GM21723 (cell line): ENCODE measurements at regions not wholly inside any gene's neighbourhood (a gene's known extent, or its start where the extent isn't known, plus 50 kb on each side); places are given as distances from the start of the nearest gene placed in this dataset.

ENCODE experiments used
- ATAC-seq: cut with Tn5 transposase; IDR thresholded peaks from one replicate; pipeline ENCODE4 v1.9.1; 2021; ENCODE audit warnings: mild to moderate bottlenecking, moderate library complexity; ENCODE audit not compliant: unreplicated experiment

DNA sequence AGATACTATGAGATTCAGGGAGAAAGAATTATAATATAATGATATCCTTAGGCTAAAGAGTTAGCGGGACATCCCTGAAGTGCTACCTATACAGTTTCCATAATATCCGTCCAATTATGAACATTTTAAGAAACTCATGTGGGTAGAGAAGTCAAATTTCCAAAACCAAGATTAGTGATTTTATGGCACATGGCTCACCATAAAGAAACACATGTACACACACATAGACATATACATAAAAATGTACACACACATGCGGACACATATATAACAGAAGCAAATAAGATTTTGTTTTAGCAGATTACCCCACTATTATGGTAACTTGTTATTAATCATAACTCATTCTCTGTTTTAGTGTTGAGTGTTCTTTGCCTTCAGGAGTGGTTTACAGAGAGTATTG is 566.7 kb upstream of the NEGR1 start:
- ATAC-seq = no peak

GRCh38 chr1:72847651-72848050 is 565.3 kb upstream of the NEGR1 start:
- ATAC-seq = no peak

GRCh38 chr1:72846476-72847278 is 564.3 kb upstream of the NEGR1 start:
- no peak for ATAC-seq

DNA sequence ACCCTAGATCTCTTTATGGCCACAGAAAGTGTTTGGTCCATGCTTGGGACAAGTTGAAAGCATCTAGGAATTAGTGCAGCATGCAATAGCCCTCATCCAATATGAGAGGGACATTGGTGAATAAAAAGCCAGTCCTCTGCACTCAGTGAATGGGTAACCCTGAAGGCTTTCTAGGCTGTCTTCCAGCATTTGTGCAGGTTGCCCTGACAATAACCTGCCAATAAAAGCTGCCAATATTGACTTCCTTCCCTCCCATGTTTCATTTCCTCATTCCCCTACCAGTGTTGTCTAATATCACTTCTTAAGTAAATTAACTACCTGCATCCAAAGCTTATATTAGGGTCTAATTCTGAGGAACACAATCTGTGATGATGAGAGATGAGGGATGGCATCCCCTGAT is 563.6 kb upstream of the NEGR1 start:
- no peak for ATAC-seq

DNA sequence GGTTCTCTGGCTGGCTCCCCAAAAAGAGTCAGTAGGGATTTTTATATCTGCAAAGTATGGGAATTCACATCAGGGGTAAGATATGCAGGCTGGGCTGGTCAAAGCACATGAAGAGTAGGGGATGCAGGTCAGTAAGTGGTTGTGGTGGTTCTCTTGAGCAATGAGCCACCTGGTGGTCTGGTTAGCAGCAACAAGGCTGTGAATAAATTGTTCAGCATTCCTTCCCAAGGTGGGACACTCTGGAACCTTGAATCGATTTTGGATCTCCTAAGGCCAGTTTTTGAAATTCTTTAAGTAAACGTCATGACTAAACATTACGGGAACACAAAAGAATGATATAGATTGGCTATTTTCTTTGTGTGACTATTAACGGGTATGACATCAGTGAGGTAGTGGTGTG is 563.0 kb upstream of the NEGR1 start:
- ATAC-seq = no peak

GRCh38 chr1:72837781-72838180 is 555.4 kb upstream of the NEGR1 start:
- no peak for ATAC-seq

DNA sequence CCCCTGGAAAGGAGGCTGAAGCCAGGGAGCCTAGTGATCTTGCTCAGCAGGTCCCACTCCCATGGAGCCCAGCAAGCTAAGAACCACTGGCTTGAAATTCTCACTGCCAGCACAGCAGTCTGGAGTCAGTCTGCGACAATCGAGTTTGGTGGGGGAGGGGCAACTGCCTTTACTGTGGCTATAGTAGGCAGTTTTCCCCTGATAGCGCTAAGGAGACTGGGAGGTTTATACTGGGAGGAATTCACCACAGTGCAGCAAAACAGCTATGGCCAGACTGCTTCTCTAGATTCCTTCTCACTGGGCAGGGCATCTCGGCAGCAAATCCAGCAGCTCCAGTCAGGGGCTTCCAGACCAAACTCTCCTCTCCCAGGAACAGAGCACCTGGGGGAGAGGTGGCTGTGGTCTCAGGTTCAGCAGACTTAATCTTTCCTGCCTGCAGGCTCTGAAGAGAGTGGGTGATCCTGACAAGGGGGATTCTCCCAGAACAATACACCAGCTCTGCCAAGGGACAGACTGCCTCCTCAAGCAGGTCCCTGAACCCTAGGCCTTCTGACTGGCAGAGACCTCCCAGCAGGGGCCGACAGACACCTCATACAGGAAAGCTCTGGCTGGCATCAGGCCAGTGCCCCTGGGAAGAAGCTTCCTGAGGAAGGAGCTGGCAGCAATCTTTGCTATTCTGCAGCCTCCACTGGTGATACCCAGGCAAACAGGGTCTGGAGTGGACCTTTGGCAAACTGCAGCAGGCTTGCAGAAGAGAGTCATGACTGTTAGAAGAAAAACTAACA is 548.5 kb upstream of the NEGR1 start:
- no peak for ATAC-seq

DNA sequence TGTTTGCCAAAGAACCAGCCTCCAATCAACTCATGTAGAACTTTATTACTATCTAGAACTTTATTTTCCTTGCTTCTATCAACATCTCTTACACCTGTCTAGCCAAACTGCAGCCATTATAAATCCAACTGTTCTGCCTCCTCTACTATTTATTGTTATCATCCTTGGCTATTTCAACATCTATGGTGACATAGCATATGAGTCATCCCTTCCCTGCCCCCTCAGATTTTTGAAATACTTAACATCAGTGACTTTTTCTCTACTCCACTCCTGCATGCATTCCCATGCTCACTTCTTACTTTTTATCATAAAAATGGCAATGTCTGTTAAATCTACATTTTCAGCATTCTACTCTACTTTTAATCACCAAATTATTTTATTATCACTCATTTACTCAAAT is 544.9 kb upstream of the NEGR1 start:
- ATAC-seq = no peak

DNA sequence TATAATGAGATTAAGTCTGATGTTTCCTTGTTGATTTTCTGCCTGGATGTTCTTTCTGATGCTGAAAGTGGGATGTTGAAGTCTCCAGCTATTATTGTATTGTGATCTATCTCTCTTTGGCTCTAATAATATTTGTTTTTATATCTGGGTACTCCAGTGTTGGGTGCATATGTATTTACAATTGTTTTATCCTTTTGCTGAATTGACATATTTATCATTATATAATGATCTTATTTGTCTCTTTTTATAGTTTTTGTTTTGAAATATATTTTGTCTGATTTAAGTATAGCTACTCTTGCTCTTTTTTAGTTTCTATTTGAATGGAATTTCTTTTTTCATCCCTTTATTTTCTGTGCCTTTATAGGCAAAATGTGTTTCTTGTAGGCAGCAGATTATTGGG is 522.2 kb upstream of the NEGR1 start:
- ATAC-seq = no peak

- no peak for ATAC-seq
Observed at GRCh38 chr1:72781038-72781437, 498.7 kb upstream of the NEGR1 start.

DNA sequence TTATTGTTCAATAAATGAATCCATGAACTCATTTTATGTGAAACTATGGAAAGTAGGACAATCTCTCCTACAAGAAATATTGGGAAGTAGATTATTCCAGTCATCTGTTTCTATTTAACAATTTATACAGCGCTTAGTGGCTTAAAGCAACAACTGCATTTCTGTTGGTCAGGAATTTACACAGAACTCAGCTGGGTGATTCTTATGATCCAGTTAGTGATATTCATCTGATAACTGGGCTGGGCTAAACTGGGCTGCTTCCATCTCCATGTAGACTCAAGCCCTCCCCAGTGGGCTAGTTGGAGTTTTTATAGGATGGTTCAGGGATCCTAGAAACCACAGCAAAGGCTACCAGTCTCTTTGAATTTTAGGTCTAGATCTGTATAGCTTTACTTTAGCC is 497.9 kb upstream of the NEGR1 start:
- no peak for ATAC-seq

DNA sequence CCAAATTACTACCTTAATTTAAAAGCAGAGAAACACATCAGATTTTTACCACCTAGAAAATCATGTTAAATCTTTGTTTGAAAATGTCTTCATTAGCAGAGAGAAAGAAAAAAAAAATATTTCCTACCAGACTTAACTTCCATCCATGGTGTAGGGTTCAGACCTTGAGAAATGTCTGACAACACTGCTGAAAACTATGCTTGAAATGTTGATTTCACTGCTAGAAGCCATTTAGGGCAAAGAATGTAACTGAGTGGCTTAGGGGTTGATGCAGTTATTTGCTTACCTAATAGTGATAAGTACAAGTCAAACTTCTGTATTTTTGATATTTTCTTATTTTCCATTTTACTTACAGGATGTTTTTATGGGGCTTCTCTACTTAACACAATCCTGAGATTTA is 495.6 kb upstream of the NEGR1 start:
- ATAC-seq = no peak

GRCh38 chr1:72763481-72763880 is 481.1 kb upstream of the NEGR1 start:
- ATAC-seq = no peak

DNA sequence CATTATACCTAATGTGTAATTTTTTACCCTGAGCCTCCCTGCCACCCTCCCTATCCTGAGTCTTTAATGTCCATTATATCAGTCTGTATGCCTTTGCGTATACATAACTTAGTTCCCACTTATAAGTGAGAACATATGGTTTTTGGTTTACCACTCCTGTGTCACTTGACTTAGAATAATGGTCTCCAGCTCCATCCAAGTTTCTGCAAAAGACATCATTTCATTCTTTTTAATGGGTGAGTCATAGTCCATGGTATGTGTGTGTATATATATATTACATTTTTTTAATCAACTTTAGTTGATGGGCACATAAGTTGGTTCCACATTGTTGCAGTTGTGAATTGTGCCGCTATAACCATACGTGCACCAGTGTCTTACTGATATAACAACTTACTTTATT is 477.1 kb upstream of the NEGR1 start:
- ATAC-seq = no peak

DNA sequence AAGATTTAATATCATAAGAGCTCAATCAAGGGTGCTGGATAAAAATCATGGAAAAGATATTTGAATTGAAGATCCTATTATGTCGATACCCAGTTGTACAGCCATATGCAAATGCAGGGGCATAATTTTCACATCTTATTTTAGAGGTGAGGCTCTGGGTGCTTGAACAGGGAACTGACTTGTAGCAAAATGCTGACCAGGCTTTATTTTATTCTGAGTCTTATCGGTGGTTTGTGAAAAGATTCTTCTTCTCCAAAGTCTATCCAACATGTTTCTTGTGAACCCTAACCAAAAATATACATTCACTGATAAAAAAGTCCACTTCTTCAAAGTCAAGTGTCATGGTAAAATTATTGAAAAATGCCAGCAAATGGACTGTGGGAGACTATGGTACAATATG is 475.5 kb upstream of the NEGR1 start:
- ATAC-seq = no peak

DNA sequence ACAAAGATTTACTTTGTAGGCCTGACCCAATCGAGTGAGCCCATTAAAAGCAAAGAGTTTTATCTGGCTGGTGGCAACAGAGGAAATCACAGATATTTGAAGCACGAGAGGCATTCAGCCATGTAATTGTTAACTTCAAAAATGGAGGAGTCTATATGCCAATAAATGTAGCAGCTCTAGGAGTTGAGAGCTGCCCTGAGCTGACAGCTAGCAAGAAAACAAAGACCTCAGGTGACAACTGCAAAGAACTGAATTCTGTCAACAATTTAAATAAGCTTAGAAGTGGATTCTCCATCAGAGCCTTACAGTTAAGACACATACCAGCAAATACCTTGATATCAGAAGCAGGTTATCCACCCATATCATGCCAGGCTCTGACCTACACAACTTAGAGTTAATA is 463.1 kb upstream of the NEGR1 start:
- ATAC-seq = no peak

- no peak for ATAC-seq
Observed at GRCh38 chr1:72734415-72734814, 452.1 kb upstream of the NEGR1 start.

DNA sequence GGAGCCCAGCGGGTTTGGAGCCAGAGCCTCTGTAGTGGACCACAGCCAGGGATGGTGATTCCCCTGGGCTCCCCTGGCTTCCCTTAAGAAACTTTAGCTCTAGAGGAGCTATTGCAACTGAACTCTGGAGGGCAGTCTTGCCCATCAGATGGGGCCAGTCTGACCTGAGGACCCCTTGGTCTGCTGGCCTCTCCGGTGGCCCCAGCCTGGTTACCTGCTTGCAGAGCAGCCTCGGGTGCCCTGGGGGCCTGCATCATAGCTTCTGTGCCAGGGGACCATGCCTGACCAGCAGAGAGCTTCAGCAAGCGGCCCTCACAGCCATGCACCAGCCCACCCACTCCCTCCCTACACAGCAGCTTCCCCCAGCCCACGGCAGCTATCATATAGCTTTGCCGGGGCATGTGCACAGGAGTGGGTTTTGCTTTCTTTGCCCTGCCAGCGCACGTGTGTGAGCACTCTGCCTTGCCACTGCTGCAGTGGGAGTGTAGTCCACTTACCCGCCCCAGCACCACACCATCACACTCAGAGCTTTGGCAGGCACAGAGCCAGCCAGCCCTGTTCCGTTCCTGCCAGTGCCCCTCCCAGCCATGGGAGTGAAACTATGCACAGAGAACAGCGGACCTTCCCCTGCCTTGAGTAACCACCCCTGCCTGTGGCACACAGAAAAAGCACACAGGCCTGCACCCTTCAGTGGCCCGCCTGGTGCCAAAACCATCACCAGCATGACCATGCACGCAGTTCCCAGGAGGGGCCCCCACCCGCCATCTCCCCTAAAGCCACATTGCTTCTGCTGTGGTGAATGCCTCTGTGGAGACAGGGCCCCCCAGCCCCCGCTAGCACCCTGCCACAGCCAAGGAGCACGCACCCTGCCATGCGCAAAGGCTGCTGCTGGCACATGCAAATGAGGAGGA is 442.9 kb upstream of the NEGR1 start:
- ATAC-seq = no peak

GRCh38 chr1:72705921-72706320 is 423.6 kb upstream of the NEGR1 start:
- no peak for ATAC-seq

GRCh38 chr1:72704841-72705477 is 422.6 kb upstream of the NEGR1 start:
- no peak for ATAC-seq

DNA sequence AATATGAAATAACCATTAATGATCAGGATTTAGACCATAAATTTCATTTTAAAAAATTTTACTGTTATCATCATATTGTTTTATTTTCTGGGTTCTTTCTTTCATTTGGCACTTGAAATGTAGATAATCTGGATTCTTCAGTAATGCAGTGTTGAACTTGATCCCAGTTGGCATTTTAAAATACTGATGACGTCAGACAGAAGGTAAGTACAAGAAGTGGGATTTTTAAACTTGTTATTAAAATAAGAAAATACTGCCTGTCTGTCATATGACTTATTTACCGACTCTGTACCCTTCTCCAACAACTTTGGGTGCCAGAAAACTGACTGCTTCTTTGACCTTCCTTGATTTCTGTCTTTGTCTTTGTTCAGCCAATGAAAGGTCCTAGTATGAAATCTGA is 415.1 kb upstream of the NEGR1 start:
- ATAC-seq = no peak
